GM21576 (cell line): ENCODE measurements at regions not wholly inside any gene's neighbourhood (a gene's known extent, or its start where the extent isn't known, plus 50 kb on each side); places are given as distances from the start of the nearest gene placed in this dataset.
"Not testable (repeated sequence)": the region's sequence is repeated elsewhere in the genome, so short reads cannot be mapped to it uniquely, and the experiment has no call there.

Source experiments
- ATAC-seq: cut with Tn5 transposase; IDR thresholded peaks from one replicate; pipeline ENCODE4 v1.9.1; 2021; ENCODE audit warnings: mild to moderate bottlenecking, moderate library complexity; ENCODE audit not compliant: unreplicated experiment

DNA sequence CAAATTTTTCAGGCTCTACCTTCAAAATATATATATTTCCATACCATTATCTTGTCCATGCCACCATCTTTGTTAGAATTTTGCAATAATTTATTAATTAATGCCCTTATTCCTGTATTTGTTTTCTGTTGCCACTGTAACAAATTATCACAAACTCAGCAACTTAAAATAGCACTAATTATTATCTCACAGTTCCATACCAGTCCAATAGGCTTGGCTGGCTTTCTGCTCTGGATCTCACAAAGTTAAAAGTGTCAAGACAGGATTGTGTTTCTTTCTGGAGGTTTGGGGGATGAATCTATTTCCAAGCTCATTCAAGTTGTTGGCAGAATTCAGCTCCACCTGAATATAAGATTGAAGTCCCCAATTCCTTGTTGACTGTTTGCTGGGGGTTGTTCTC lies 58.6 kb upstream of the SLC38A4 start:
- no peak for ATAC-seq

DNA sequence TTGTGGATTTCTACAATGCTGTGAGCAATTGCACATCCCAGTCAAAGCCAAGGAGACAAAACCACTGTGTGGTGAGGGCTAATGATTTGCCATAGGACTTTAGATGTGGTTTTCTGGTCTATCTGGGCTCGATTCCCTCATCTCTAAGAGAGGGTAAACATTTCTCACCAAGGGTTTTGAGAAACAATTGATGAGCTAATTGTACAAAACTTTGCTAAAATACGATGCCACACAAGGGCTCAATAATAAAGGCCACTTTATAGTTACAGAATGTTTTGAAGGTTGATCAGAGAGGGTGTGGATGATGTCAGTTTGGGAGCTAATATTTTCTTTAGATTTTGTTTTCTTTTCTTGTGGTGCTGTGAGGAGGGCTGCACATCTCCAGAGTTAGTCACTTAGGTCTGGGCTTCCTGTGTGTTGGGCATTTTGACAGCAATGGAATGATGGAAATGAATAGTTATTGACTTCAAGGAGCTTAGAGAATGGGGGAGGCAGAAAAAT lies 60.8 kb upstream of the SLC38A4 start:
- ATAC-seq: no peak

DNA sequence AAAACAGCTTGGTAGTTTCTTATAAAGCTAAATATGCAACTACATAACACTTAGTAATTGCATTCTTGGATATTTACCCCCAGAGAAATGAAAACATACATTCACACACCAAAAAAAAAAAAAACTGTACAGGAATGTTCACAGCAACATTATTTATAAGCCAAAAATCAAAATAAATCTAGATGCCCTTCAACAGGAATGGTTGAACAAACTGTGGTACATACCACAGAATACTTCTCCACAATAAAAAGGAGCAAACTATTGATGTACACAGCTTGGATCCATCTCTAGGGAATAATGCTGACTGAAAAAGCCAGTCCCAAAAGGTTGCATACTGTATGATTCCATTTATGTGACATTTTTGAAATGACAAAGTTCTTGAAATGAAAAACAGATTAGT lies 62.1 kb upstream of the SLC38A4 start:
- ATAC-seq: no peak

DNA sequence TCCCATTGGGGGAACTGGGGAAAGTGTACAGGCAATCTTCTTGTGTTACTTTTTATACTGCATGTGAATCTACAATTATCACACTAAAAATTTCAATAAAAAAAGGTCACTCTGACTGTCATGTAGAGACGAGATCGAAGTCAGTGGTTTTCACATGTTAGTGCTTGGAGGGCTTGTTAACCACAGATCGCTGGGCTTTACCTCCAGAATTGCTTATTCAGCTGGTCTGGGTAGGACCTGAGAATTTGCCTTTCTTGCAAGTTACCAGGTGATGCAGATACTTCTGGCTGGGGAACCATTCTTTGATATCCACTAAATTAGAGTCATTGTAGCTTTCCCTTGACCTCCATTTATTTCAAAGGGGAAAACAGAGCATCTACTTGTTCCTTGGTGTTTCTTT lies 62.8 kb upstream of the SLC38A4 start:
- ATAC-seq: no peak

DNA sequence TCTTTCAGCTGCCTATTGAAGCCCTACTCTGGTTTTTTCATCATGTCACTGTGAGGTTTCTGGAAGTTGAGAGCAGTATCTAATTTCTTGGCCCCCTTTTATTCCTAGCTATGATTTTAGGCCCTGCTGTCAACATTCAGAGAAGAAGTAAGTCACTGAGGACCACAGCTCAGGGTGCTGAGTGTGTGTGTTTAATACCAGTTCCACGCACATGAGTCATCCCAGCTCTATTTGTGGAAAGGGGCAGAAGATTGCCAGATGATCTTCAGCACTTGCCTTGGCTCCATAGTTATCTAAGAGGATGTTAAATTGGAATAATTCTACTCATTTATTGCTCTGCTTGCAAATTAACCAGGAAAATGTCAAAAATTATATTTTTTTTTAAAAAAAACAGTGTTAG lies 65.5 kb upstream of the SLC38A4 start:
- no peak for ATAC-seq

DNA sequence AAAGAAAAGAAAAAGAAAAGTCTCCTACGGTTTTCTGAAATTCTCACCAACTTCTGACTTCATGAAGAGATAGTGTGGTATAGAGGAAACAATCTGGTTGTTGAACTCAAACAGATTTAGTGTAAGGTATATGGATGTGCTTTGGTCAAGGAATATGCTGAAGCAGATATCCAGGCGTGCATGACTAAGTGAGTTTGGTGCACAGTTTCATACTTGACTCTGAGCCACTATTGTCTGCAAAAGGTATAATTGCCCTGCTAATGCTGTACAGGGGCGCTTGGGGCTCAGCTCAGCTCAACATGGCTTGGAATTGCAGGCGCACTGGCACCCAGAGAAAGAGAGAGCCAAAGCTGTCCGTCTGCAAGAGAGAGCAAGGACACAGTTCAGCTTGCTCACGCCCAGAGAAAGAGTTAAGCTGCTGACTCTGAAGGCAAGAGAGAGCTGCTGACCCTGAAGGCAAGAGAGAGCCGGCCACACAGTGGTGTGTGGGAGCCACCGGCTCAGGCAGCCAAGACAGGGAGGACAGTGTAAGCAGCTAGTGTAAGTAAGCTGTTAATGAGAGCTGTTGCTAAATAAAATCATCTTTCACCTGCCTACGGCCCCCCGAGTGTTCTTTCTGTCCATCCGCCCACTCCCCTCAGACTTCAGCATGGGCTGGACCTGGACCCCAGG lies 66.4 kb upstream of the SLC38A4 start:
- ATAC-seq: no peak

DNA sequence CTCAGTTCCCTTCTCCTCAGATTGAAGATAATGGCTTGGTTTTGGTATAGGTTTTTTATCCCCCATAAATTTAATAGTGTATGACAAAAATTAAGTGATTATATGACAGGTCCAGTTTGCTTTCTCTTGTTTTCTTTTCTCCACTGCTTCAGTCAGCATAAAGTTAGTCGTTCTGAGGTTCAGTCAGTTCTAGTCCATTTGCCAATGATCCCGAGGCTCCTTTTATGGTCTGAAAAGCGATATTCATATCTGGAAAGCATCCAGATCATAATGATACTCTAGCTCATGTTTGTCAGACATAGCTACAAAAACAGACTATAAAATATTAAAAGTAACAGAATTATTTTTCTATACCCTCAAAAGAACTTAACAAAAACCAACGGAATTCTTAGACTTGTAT lies 67.1 kb upstream of the SLC38A4 start:
- no peak for ATAC-seq

DNA sequence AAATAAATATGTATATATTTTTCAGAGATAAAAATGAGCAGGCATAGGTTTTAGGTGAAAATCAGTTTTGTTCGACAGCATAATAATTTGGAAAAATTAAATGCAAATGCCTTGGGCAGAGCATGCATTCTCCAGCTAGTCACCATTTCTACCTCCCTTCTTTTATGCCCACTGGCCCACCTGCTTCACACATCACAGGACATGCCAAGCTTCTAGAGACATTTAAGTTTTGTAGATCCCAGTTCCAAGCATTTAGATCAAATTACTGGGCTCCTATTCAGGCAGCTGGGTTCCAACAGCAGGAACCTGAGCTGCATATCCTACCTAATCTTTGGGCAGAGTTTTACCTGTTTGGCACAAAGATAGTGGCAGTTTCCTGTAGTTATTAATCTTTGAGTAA lies 67.6 kb upstream of the SLC38A4 start:
- ATAC-seq: no peak

DNA sequence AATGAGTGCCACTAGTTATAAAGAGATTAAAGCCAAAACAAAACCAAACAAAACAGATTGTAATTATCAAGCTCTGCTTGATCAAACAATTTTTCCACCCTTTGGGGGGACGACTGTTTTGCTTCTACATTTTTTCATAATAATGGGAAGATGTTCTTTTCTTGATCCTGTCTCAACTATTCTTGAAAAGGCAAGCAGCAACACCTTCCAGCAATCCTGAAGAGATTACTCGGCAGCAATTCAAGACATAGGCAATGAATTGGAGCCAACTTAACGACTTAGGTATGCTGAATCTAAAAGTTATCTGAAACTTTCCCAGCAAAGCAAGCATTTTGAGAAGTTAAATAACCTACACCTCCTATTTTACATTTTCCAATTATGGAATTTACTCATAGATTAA lies 69.9 kb upstream of the SLC38A4 start:
- no peak for ATAC-seq

DNA sequence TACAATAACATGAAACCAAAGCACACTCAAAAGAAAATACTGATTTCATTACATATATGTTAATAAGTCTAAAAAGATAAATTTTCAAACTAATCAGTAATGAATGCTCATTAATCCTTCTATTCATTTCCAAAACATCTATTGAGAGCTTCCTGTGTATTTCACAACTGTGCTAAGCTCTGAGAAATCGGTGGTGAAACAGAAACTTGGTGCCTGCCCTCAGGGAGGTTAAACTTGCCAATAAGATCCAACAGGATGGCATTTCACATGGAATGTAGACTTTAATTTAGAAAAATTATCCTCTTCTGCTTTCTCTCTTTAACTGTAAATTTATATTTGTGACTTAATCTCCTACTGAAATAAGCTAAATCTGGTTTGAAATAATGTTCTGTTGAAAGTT lies 70.9 kb upstream of the SLC38A4 start:
- no peak for ATAC-seq

DNA sequence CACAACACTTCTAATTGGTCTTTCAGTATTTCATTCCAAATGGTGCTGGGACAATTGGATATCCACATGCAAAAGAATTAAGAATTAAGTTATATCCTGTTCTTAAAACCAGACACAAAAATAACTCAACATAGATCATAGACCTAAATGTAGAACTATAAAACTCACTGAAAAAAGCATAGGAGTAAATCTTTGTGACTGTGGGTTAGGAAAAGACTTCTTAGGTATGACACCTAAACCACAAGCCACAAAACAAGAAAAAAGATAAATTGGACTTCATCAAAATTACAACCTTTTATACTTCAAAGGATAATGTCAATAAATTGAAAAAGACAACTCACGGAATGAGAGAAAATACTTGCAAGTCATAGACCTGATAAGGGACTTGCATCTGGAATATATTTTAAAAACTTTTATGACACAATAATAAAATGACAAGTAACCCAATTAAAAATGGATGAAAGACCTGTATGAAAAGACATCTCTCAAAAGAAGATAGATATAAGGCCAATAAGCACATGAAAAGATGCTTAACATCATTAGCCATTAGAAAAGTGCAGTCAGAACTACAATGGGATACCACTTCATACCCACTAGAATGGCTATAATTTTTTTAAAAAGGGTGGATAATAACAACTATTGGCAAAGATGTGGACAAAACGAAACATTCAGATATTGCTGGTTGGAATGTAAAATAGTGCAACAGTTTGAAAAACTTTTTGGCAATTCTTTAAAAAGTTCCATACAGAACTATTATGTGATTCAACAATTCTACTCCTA lies 72.5 kb upstream of the SLC38A4 start:
- no peak for ATAC-seq

DNA sequence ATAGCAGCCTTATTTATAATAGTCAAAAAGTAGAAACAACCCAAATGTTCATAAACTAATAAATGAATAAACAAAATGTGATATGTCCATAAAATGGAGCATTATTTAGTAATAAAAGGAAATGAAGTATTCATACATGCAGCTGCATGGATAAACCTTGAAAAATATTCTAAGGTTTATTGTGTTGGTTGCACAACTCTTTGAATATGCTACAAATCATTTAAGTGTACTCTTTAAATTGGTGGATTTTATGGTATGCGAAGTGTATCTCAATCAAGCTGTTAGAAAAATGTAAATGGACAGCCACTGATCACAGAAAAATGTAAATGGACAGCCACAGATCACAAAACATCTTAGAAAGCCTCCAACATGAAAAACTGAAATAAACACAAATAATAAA lies 73.2 kb upstream of the SLC38A4 start:
- ATAC-seq: no peak

DNA sequence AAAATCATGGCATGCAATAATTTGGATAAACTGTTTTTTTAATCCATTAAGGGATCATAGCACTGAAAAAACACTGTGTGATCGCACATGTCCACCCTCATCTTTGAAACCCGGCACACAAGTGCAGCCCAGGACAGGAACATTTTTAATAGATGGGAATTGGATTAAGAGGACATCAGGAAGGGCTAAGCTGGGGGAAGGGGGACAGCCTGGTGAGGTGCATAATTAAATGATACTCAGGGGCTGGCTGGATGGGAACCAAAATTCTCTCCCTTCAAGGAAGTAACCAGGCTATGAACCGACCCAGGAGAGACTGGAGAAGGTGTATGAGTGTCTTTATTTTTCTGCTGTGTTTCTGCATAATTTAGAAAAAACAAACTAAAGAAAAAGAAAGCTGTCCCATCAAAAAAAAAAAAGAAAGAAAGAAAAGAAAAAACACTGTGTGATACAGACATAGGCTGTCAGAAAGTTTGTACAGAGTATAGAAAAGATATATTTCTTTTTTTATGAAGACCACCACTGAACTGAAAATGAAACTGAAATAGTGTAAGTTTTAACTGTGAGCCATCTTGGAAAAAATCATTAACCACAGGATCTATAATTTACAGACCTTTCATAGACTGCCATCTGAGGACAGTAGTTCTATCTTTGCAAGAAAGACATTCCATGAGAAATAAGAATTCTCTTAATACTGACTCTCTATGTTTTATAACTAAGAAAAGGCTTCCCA lies 75.1 kb upstream of the SLC38A4 start:
- ATAC-seq: no peak

DNA sequence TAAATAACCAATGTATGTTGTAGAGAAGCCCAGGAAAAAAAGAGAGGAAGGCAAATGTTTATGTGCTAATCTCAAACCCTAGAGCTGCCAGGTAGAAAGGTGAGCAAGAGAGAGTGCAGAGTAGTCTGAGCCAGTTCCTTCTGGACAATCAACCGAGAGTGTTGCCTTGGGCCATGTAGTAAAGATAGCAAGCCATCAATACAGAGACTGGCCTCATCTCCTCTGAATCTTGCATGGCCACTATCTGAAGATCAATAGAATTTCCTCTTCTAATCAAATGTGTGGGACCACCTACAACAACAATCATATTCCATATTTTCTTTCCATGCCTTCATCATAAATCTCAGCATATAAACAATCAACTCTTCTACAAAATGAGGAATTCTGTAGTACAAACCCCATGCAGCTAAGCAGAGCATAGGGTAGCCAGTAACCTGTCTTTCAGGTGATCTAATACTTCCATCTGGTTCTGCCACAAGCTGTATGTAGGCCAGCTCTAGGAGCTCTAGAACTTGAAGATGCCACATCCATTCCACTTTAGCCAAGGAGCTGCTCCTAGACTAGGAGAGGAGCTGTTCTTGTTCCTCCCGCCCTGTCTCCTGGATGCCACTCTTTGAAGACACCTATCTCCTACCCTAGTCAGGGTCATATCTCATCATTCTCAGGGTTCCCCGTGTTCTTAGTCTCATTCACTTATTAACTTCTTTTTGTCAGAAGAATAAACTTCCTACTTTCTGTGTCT lies 75.8 kb upstream of the SLC38A4 start:
- no peak for ATAC-seq

DNA sequence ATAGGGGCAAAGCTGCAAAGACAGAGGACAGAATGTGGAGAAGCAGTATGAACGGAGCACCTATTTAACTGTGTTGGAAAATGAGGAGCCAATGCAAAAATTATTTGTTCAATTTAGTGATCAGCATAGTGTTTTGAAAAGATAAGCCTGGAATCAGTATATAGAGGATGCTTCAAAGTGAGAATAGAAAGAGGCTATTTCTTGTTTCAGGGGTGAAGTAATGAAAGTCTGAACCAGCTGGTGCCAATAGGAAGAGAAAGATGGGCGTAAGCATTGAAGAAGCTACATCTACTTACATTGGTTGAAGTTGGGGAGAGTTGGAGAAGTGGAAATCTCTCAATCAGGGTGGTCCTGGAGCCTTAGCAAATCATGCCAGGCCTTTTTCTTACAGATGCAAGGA lies 77.3 kb upstream of the SLC38A4 start:
- no peak for ATAC-seq

DNA sequence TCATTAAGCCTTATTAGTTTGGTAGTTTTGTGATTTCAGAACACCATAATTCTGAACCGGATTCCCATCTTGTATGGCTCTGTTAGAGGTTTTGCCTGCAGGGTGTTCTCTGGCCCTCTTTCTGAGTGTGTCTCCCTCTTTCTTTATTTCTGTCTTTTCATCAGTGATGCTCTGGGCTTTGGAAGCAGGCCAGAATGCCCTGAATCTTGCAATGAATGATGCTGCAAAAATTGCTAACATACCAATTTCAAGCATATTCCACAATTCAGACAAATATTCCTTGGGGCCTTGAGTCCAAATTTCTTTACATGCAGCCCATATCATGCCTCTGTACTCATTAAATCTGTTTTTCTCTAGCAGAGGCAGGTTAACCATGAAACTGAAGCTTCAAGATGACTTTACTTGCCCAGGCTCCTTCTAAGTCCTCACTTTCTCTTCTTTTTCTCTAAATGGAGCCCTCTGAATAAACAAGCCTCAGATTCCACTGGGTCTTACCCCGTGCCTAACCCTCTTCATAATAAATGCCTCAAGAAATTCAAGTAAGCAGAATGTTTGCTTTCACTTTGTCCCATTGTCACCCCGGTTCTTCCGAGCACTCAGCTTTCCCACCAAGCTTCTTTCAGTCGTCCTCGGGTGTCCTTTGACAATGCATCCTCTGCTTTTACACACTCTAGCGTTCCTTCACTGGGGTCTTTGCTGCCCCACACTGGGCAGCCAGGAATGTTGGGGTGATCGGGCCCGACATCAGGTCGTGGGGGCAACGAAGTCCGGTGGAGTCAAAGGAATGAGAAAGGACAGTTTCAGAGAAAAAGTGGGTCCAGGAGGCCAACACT lies 78.8 kb upstream of the SLC38A4 start:
- no peak for ATAC-seq

DNA sequence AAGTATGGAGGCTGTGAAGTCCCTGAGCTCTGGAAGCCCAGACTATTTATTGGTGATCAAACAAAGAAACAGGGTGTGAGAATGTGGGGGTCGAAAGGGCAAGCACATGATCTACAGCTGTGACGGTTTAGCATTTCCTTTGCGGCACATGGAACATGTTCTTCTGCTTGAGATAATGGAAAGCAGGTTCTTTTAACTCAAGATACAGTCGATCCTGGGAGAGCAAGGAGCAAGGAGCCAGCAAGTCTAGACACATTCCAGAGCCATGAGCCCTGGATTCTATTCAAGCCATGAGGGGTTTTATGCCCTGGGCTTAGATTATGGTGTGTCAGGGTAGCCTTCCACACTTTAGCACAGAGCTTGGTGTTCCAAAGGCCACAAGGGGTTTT lies 79.4 kb upstream of the SLC38A4 start:
- ATAC-seq: not testable (repeated sequence)

DNA sequence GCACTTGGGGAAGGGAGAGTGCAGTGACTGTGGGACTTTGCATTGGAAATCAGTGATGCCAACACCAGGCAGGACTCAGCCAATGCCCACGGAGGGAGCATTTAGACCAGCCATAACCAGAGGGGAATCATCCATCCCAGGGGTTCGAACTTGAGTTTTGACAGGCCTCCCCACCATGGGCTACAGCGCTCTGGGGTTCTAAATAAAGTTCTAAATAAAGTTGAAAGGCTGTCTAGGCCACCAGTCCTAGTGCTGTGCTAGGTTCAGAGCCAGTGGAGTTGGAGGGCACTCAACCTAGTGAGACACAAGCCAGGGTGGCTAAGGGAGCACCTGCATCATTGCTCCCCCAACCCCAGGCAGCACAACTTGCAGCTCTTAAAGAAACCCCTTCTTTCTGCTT lies 82.0 kb upstream of the SLC38A4 start:
- no peak for ATAC-seq

DNA sequence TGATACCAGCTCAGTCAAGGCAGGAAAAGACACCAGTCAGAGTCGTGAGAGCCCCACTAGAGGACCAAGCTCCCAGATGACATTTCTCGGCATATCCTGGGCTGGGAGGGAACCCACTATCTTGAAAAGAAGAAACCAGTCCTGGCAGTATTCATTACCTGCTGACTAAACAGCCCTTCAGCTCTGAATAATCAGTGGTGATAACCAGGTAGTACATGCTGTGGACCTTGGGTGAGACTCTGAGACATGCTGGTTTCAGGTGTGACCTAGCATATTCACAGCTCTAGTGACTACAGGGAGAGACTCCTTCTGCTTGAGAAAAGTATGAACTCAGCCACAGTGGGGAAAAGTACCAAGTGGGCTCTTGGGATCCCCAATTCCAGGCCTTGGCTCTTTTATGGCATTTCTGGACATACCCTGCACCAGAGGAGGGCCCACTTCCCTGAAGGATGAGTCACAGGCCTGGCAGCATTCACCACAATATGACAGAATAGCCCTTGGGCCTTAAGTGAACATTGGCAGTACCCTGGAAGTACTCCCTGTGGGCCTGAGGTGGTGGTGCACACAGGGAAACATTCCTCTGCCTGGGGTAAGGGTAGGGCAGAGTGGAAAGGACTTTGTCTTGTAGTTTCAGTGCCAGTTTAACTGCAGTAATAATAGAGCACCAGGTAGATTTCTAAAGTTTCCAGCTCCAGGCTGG lies 82.6 kb upstream of the SLC38A4 start:
- ATAC-seq: no peak
